NOMO-1 treated with dmso at 0.1 percent for 144 hours (cell line): ENCODE measurements at regions not wholly inside any gene's neighbourhood (a gene's known extent, or its start where the extent isn't known, plus 50 kb on each side); places are given as distances from the start of the nearest gene placed in this dataset.
"Not testable (repeated sequence)": the region's sequence is repeated elsewhere in the genome, so short reads cannot be mapped to it uniquely, and the experiment has no call there.

Experiments used
- DNase-seq: peaks from one replicate; lab custom pipeline; 2025; ENCODE audit not compliant: unreplicated experiment; lab: John Stamatoyannopoulos, UW

- DNase-seq, result no peak
Measured at GRCh38 chrX:115357326-115358120, 68.0 kb downstream of the LUZP4 start.

- not testable (repeated sequence) for DNase-seq
Measured at GRCh38 chrX:115359508-115359907, 70.0 kb downstream of the LUZP4 start.

- DNase-seq, result no peak
Measured at GRCh38 chrX:115360220-115360781, 70.8 kb downstream of the LUZP4 start.

DNA sequence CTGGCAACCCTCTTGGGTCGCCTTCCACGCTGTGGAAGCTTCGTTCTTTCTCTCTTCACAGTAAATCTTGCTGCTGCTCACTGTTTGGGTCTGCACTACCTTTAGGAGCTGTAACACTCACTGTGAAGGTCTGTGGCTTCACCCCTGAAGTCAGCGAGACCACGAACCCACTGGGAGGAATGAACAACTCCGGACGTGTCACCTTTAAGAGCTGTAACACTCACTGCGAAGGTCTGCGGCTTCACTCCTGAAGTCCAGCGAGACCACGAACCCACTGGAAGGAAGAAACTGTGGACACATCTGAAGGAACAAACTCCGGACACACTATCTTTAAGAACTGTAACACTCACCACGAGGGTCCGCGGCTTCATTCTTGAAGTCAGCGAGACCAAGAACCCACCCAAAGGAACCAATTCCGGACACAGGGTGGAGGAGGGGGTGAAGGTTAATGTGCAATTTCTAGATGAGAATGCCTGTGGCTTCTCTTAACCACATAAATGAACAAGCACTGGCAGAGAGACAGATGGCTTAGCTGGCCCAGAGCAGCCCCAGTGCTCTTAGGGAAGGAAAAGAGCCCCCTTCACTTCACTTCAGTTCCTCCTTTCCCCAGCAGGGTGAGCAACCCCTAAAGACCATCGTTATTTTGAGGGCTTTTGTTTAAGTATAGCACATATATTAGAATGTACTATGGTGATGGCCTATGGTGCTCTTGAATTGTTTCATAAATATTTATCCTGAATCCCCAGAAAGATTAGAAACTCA is 73.0 kb downstream of the LUZP4 start:
- no peak for DNase-seq

DNA sequence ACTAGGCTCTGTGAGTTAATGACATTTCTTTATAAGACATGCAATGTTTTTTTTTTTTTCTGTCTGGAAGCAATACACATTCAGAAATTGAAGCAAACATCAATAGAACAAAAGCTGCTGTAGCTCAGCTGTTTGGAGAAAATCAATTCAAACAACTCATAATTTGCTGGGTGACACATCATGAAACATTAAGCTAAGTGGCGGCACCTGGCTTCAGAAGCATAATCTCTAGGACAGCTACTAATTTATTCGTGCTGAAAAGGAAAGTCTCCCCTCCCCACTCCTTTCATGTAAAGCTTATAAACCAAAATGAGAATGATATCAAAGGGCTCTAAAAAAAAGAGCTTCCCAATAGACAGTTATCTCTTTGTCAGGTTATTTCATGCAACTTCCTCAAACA is 73.9 kb downstream of the LUZP4 start:
- no peak for DNase-seq

- DNase-seq, result no peak
Measured at GRCh38 chrX:115363897-115364296, 74.4 kb downstream of the LUZP4 start.

DNA sequence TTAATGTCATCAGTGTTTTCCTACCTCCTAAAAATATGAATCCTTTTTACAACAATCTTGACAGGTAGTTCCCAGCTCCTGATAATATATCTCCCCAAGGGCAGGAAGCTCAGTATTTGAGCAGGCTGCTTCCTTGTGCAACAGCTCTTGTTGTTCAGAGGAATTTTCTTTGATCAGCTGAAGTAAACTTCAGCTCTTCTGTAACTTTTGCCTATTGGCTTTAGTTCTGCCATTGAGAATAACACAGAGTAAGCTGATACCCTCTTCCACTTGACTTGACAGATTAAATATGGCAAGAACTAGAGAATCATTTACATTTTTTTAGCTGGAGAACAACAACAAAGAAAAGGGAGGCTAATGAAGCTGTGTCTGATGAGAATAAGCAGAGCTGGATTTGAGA is 75.2 kb downstream of the LUZP4 start:
- DNase-seq, result no peak

DNA sequence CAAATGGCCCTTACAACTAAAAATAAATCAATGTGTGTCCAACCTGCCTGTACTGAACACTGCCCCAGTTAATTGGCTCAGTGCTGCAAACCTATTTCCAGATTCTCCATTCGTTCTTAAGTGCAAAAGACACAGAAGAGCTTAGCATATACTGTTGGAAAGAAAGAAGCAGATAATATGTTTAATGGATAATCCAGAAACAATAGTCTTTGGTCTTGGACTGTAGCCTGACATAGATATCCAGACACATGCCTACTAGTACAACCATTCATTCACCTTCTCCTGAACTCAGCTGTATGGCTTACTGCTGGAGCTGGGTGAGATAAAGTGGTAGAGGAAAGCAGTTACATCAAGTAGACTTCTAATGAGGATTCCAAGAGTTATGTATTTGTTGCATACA is 77.0 kb downstream of the LUZP4 start:
- DNase-seq, result no peak

DNA sequence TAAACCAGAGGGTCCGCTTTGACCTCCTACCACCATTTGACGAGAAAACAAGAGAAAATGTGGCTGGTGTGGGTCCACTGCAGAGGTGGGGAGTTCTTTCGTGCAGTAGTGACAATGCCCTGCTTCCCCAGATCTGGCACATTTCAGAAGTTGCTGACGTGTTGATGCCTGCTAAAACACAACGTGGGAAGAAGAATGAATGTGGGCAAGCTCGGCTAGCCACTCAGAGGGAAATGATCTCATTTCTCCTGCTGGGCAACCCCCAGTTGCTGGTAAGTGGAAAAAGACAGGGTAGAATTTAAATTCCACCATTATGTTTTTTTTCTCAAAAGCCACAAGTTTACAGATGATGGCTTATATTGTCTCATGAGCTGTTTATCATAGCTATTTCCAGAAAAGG is 77.9 kb downstream of the LUZP4 start:
- no peak for DNase-seq

GRCh38 chrX:115367951-115368350 is 78.4 kb downstream of the LUZP4 start:
- DNase-seq, result no peak

DNA sequence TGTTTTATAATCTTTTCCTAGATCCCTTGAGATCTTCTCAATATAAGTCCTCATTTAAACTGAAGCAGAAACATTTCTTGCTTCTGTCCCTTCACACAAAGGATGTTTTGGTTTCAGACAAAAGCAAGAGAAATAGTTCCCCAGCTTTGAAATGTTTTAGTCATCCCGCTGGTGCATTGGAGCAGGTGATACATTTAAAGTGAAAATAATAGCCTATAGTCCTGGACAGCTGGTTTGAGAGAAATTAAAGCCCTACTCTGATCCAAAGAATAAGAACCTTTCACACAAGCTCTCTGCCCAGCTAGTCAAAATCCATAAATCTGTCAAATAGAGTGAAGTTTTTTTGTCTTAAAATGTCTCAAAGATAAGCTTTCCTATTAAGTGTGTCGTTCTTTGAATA is 79.4 kb downstream of the LUZP4 start:
- no peak for DNase-seq

DNA sequence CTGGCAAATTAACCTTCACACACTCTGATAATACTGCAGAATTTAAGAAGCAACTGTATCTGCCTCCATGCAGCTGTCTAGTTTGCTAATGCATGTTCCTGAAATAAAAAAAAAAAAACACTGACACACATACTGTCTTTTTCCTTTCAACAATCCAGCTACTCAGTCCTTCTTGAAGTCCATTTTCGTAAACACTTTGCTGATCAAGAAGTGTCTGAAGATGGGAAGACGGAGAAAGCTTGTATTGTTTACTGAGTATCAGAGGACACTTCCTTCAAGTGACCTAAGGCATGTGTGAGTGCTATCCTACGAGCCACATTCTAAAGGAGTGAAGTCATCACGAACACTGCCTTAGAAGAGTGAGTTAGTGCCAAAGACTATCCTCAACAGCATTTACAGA is 82.6 kb downstream of the LUZP4 start:
- no peak for DNase-seq

GRCh38 chrX:115373308-115373707 is 83.8 kb downstream of the LUZP4 start:
- DNase-seq, result no peak

DNA sequence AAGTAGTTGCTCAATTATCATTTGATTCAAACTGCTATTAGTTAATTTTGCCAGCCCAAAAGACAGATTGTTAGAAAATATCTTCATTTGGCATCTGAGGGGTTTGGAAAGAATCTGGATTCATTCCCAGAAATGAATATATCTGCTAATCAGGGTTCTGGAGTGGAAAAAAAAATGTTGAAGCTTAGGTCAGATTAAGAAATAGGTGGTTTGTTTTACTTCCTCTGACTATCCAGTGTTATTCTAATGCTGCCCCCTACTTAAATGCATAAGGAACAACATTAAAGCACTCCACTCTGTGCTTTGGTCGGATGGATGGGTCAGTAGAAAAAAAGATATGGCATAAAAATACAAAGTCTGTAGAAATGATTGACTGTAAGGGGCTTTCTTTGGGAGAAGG is 89.0 kb downstream of the LUZP4 start:
- no peak for DNase-seq

DNA sequence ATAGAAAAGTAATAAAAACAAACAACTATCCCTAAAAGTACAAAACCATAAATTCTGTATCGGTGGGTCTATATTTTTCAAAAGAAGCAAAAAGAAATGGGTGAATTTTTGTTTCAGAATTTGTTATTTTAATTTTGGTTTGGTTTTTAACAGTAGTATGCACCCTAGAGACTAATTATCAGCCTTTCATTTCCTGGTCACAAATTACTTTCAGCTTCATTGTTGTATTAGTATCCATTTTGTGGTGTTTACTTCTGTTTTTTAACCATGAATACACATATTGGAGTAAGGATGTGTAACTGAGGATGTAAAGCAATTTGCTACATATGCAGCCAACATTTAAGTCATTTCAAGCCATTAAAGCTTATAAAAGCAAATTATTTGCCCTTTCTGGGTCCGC is 97.8 kb downstream of the LUZP4 start:
- no peak for DNase-seq

- DNase-seq, result no peak
Measured at GRCh38 chrX:115388879-115389278, 99.4 kb downstream of the LUZP4 start.

DNA sequence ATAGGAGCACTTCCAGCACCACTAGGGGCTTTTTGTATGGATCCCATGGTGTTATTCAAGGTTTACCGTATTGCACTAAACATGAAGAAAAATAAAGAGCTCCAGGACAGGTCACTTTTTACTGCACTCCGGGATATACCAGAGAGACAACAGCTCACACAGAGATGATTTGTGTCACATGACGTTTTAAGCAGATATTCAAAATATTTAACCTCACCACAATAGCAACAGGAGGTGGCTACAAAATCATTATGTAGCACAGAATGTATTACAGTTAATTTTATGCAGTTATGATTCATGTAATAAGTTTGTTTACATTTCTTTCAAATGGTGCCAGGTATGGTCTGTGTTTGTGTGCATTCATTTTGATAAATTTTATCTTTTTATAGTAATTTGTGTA is 100.6 kb downstream of the LUZP4 start:
- no peak for DNase-seq

GRCh38 chrX:115392031-115392430 is 102.5 kb downstream of the LUZP4 start:
- no peak for DNase-seq

- DNase-seq, result no peak
Measured at GRCh38 chrX:115392871-115393270, 103.4 kb downstream of the LUZP4 start.

GRCh38 chrX:115393271-115393670 is 103.8 kb downstream of the LUZP4 start:
- no peak for DNase-seq

DNA sequence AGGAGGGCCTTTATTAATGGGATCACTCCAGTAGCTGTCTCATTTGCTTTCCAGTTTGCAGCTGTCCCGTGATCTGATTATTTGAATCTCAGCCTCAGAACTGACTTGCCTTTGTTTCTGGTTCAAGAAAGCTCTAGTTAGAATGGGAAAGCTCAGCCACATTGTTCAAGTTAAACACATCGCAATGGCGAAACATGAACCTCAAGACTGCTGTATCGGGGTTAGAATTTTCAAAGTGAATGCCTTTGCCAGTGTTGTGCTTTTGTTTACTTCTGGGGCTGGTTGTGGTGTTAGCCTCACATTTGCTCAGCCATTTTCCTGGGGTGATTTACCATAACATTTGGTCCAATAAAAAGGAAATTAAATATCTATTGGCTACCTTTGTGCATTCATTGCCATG is 105.3 kb downstream of the LUZP4 start:
- not testable (repeated sequence) for DNase-seq

DNA sequence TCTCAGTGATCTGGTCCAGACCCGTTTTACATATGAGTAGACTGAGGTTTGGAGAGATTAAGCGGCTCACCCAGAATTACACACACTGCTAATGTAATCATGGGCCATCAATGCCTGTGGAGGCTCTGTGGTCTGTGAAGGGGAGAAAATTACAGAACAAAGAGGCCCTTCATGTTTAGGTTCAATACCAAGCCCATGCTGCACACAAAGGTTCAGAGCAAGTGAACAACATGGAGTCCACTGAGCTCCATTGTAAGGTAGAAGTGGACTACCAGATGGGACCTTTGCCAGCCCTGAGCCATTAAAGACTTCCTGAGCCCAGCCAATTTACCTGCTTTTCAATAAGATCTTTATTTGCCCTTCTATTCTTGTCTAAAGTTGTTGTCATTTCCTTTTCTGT is 109.8 kb downstream of the LUZP4 start:
- DNase-seq, result no peak
